Coronary artery (tissue), 2 donors: ENCODE measurements at regions not wholly inside any gene's neighbourhood (a gene's known extent, or its start where the extent isn't known, plus 50 kb on each side); places are given as distances from the start of the nearest gene placed in this dataset.

Source experiments
- DNase-seq: peaks from one replicate; pipeline ENCODE4 v3.0.0-alpha.2; 2017; ENCODE audit warnings: low spot score
- H3K27ac ChIP-seq, 2 donors: fragments of 200-600 bp; sonication (generic); one replicate each; pipeline ENCODE4 v1.5.1; 2016 to 2019
- H3K4me3 ChIP-seq: fragments of 200-600 bp; sonication (generic); 2 replicates; pipeline ENCODE4 v1.5.1; 2016; ENCODE audit warnings: mild to moderate bottlenecking, moderate library complexity
- TF ChIP-seq, protein P1 (sequence below): fragments of 200-600 bp; sonication (generic); IDR thresholded peaks from one replicate; pipeline ENCODE4 v1.5.1; 2019; ENCODE audit warnings: antibody characterized with exemption

DNA sequence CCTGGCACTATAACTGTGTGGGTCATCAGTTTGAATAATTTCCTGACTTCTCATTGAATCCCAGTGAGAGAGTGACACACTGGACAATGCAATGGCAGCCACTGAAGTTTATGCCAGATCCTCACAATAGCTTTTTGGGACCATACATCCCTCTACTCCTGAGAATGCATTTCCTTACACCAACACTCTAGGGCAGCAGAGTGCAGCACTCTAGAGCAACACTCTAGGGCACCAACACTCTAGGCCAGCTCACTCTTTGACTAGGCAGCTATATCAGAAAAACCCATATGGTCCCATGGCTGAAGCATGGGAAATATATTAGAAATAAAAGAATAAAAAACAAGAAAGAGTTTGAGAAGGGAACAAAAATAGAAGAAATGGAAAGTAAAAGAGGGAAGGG lies 309.2 kb downstream of the MAP2K6 start:
- DNase-seq, result no peak
- Histone ChIP-seq H3K27ac (no peak overlapping the region), H3K4me3 (no peak overlapping the region)
- TF ChIP-seq, protein P1, sequence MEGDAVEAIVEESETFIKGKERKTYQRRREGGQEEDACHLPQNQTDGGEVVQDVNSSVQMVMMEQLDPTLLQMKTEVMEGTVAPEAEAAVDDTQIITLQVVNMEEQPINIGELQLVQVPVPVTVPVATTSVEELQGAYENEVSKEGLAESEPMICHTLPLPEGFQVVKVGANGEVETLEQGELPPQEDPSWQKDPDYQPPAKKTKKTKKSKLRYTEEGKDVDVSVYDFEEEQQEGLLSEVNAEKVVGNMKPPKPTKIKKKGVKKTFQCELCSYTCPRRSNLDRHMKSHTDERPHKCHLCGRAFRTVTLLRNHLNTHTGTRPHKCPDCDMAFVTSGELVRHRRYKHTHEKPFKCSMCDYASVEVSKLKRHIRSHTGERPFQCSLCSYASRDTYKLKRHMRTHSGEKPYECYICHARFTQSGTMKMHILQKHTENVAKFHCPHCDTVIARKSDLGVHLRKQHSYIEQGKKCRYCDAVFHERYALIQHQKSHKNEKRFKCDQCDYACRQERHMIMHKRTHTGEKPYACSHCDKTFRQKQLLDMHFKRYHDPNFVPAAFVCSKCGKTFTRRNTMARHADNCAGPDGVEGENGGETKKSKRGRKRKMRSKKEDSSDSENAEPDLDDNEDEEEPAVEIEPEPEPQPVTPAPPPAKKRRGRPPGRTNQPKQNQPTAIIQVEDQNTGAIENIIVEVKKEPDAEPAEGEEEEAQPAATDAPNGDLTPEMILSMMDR, result no peak

DNA sequence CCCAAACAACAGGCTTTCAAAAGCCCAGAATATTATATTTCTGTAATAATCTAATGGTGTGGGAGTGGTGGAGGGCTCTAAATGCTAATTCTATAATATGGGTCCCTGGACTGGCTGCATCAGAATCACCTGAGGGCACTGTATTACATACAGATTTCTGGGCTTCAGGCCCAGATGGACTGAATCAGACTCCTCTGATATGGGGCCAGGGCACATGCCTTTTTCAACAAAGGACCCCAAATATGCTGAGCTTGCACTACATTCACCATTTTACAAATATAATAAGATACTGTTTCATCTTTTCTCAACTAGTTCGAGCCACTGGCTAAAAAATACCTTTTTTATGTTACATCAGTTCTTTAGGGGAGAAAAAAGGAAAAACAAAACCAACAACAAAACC lies 309.7 kb downstream of the MAP2K6 start:
- no peak for DNase-seq
- TF ChIP-seq, protein P1, result no peak
- no peak overlapping the region for H3K27ac ChIP-seq
- no peak overlapping the region for H3K4me3 ChIP-seq

DNA sequence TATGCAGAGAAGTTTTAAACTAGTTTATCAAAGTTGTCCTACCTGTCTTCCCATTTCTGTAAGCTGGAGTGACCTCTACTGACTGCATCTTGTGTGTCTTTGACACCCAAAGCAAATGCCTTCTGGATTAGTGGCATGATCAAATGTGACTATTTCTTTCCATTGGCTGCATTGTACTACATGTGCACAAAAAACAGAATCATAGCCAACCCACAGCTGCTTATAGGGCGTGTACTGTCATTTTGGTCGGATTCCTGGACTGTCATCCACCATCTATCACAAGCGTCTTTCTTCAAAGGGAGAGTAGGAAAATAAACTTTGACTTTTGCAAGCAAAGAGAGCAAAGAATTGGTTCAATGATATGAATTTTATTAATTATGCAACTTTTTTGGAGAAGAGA lies 310.6 kb downstream of the MAP2K6 start:
- no peak overlapping the region for H3K4me3 ChIP-seq
- TF ChIP-seq, protein P1, result no peak
- no peak for DNase-seq
- H3K27ac ChIP-seq, result no peak overlapping the region

DNA sequence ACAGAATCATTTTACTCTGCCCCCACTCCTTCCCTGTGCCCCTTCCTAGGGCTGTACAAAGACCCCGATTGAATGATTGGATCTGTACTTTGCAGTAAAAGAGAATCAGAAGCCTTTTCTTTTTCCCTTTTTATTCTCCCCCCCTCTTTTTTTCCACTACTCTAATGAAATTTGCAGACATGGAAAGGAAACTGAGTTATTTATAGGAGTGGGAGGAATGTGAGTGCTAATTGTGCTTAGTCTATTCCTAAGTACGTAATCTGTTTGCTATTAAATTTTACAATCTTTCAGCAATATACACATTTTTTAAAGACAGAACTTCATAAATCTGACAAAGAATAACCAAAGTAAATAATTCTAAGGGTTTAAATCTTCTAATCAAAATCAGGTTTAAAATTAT lies 314.3 kb downstream of the MAP2K6 start:
- DNase-seq, result no peak
- TF ChIP-seq, protein P1, result no peak
- Histone ChIP-seq H3K27ac (no peak overlapping the region), H3K4me3 (no peak overlapping the region)

DNA sequence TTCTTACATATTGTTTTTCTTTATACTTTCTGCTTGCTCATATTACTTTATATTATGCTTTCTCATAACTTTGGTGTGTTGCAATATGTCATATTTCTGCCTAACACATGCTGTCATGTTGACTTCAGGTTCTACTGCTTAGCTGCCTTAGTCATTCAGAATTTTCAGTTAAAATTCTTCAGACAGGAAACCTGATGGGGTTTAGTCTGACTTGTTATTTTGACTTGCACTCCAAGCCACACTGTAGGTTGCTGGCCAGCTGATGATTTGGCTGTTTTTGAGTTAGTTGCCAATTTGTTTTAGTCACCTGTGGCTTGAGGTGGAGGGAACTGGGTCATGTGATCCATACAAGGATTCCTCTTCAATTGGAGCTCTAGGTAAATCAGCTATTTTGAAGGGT lies 315.4 kb downstream of the MAP2K6 start:
- TF ChIP-seq, protein P1, result no peak
- DNase-seq, result no peak
- no peak overlapping the region for H3K27ac ChIP-seq

DNA sequence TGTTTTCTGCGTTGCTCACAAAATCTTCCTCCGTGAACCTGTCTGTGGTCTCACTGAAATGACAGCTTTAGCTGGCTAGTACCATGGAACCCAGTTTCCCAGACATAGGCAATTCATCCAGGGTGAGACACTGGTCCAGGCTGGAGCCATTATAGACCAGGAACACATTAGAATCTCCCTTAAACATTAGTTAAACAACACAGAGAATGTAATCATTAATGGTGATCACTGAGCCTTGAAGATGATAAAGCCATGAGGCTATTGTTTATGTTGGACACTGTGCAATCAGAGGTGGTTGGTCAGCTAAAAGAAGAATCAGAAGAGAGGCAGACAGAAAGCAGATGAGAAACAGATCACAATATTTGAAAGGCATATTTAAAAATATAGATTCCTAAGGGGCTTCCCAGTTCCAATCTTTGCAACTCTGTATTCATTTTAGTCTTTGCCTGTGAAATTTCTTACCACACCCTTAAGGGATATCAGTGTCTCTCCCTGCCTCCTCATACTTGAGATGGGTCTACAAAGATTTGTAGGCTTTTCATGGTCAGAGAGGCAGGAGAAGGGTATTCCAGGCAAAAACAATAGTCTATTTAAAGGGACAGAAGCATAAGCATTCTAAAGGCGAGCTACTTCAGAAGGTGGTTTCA lies 317.9 kb downstream of the MAP2K6 start:
- H3K4me3 ChIP-seq, result no peak overlapping the region
- H3K27ac ChIP-seq, result no peak overlapping the region
- TF ChIP-seq, protein P1, result no peak
- DNase-seq, result no peak

More for the DNA sequence above, 315.4 kb downstream of the MAP2K6 start:
- H3K4me3 ChIP-seq, result no peak overlapping the region

DNA sequence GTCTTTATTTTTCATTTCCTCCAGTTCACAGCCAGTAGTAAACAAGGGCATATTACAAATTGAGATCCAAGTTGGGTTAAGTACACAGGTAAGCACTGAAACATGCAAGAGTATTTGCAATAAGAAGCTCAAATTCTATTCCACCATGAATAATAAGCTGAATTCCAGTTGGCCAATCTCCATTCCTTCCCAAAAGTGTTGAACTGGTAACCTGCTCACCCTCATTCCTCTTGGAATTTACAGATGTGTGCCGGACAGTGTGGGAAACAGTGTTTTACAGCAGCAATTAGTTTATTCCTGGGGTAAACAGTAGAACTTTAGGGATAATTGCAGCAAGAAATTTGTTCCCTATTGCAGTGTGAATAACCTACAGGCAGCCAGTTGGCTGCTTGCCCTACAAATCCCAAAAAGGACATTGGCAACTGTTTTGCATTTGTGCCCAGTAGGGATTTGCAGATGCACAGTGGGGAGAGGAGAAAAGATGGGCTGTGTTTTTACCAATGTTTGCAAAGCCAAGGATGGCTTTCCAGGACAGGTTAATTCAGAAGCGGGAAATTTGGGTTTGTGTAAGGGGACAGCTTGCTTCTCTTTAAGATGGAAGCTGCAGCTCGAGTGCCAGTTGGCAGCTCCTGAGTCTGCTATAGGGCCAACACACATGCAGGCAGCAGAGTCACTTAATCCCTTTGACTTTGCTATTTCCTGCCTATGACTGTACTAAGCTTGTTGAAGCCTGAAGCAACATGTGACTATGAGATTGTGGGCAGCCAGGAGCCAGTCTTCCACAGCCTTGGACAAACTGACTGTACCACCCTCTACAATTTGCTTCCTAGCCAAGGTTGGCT lies 318.9 kb downstream of the MAP2K6 start:
- no peak overlapping the region for H3K27ac ChIP-seq
- TF ChIP-seq, protein P1, result no peak
- H3K4me3 ChIP-seq, result no peak overlapping the region
- DNase-seq, result no peak
